ENCODE measurements at regions not wholly inside any gene's neighbourhood (a gene's known extent, or its start where the extent isn't known, plus 50 kb on each side); places are given as distances from the start of the nearest gene placed in this dataset.

DNA sequence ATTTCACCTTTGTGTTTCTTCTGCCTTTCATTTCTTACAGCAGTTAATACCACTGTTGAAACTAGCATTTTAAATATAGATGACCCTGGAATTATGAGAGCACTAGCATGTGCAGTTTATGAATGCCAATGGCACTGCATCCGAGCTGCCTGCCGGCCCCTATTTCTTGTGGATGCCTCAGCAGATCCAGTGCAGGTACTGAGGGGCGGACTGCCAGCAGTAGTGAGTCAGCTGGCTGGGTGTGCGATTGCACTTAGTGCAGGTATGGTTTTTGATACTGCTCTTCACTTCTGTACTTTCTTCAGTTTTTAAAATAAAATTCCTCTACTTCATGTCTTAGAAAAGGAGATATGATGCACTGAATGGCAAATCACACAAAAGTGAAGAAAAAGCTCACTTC is 453.0 kb downstream of the DIPK2A start:
- 82 to 83% methylated on average over 4 of the region's 4 CpGs for WGBS, 2 donors
- H3K27ac ChIP-seq = no peak overlapping the region
- H3K36me3 ChIP-seq = no peaks in the 10 kb centered on the region
- intact Hi-C loops (cut with DNase I) = no loop called here
- no peaks in the 10 kb centered on the region for H3K27me3 ChIP-seq
- ATAC-seq (no peak), DNase-seq (no peak), FAIRE-seq (no peak)
- TF ChIP-seq, protein P1, sequence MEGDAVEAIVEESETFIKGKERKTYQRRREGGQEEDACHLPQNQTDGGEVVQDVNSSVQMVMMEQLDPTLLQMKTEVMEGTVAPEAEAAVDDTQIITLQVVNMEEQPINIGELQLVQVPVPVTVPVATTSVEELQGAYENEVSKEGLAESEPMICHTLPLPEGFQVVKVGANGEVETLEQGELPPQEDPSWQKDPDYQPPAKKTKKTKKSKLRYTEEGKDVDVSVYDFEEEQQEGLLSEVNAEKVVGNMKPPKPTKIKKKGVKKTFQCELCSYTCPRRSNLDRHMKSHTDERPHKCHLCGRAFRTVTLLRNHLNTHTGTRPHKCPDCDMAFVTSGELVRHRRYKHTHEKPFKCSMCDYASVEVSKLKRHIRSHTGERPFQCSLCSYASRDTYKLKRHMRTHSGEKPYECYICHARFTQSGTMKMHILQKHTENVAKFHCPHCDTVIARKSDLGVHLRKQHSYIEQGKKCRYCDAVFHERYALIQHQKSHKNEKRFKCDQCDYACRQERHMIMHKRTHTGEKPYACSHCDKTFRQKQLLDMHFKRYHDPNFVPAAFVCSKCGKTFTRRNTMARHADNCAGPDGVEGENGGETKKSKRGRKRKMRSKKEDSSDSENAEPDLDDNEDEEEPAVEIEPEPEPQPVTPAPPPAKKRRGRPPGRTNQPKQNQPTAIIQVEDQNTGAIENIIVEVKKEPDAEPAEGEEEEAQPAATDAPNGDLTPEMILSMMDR (IDR thresholded peaks at IDR 0.05) = no peak
- H3K4me1 ChIP-seq = no peaks in the 10 kb centered on the region
- H3K9me3 ChIP-seq = no peaks in the 10 kb centered on the region
- no peak overlapping the region for H3K4me3 ChIP-seq

DNA sequence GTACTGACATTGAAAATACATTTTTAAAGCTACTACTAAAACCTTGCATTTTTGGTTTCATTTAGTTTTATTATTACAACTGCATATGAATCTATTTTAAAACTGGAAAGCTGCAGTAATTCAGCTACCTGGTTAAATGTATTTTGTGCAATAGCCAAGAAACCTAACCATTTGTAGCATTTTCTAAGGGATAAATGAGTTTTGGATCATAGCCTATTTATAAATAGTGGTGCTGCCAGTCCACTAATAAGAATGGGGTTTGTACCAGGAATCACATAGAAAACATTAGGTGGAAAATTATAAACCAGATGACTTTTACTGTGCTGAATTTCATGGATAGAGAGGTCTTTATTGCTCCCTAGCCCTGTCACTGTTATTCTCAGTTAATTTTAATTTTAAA is 454.7 kb downstream of the DIPK2A start:
- Histone ChIP-seq H3K9me3 (no peaks in the 10 kb centered on the region), H3K27me3 (no peaks in the 10 kb centered on the region), H3K27ac (no peak overlapping the region), H3K4me3 (no peak overlapping the region), H3K4me1 (no peaks in the 10 kb centered on the region), H3K36me3 (no peaks in the 10 kb centered on the region)
- DNase-seq (no peak), ATAC-seq (no peak), FAIRE-seq (no peak)
- TF ChIP-seq, protein P1 (IDR thresholded peaks at IDR 0.05) = no peak
- intact Hi-C loops (cut with DNase I) = no loop called here

DNA sequence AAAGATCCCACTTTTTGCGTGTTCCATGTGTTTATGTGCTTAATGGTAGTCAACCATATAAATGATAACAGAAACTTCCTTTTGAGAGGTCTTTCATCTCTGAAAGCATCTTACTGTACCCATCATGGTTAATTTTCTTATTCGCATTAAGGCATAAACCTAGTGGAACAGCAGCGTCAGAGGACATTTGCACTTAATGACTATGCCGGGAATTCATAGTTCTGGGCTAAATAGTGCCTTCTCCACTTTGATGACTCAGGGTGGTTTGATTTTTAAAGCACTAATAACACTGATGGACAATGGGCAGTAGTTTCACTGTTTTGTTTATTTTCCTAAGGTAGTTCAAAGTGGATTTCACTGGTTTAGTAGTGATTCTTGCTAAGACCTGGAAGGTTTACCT is 455.3 kb downstream of the DIPK2A start:
- Histone ChIP-seq H3K4me1 (no peaks in the 10 kb centered on the region), H3K27me3 (no peaks in the 10 kb centered on the region), H3K36me3 (no peaks in the 10 kb centered on the region), H3K27ac (no peak overlapping the region), H3K4me3 (no peak overlapping the region), H3K9me3 (no peaks in the 10 kb centered on the region)
- DNase-seq (no peak), FAIRE-seq (no peak), ATAC-seq (no peak)
- TF ChIP-seq, protein P1 (IDR thresholded peaks at IDR 0.05) = no peak
- 91 to 93% methylated on average over 4 of the region's 4 CpGs for WGBS, 2 donors
- intact Hi-C loops (cut with DNase I) = no loop called here

DNA sequence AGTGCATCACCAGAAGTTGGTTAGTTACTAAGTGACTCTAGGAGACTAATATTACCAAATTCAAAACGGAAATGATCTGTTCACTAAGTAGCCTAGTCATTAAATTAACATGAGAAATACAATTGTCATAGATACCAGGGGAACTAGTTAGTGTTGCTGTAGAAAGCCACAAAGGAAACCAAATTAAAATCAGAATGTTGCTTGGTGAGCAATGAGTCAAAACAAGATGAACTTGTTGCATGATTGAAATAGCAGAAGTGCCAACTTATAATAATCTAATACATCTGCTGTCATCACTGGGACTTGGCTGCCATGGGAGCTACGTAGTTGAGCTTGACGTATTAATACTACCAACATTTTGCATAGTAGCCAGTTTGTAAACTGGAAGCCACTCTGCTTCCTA is 458.1 kb downstream of the DIPK2A start:
- TF ChIP-seq, protein P1 (IDR thresholded peaks at IDR 0.05) = no peak
- DNase-seq (no peak), ATAC-seq (no peak), FAIRE-seq (no peak)
- no peak overlapping the region for H3K27ac ChIP-seq
- H3K27me3 ChIP-seq = no peaks in the 10 kb centered on the region
- no peaks in the 10 kb centered on the region for H3K4me1 ChIP-seq
- no peaks in the 10 kb centered on the region for H3K36me3 ChIP-seq
- intact Hi-C loops (cut with DNase I) = no loop called here
- 70 to 79% methylated on average over 3 of the region's 3 CpGs for WGBS, 2 donors
- H3K4me3 ChIP-seq = no peak overlapping the region
- H3K9me3 ChIP-seq = no peaks in the 10 kb centered on the region

DNA sequence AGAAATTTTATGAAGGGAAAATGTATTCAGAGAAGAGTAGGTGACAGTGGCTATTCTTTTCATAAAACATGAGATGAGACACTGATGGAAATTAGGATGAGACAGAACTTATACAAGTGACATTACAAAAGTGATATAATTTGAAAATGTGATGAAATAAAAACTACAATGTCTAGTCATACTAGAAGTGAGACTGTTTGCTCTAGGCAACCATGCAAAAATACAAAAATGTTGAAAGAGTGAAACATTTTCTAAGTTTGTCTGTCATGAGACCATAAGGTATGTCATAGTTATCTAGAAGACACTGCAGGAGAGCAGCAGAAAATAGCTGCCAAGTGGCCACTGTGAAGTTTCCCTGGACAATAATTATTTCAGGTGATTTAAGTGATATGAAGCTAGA is 459.5 kb downstream of the DIPK2A start:
- H3K27me3 ChIP-seq = no peaks in the 10 kb centered on the region
- H3K4me3 ChIP-seq = no peak overlapping the region
- no peak for DNase-seq
- intact Hi-C loops (cut with DNase I) = no loop called here
- no peaks in the 10 kb centered on the region for H3K9me3 ChIP-seq
- TF ChIP-seq, protein P1 (IDR thresholded peaks at IDR 0.05) = no peak
- no peaks in the 10 kb centered on the region for H3K4me1 ChIP-seq
- ATAC-seq = no peak
- no peak overlapping the region for H3K27ac ChIP-seq
- H3K36me3 ChIP-seq = no peaks in the 10 kb centered on the region
- no peak for FAIRE-seq
